SK-N-SH (cell line): ENCODE measurements at regions not wholly inside any gene's neighbourhood (a gene's known extent, or its start where the extent isn't known, plus 50 kb on each side); places are given as distances from the start of the nearest gene placed in this dataset.

Source experiments
- CTCF ChIA-PET: fragments of 300-600, 350-600 bp; formaldehyde crosslinking; extraction: SDS; loops from one replicate; lab custom pipeline; 2021; lab: Yijun Ruan, JAX
- POLR2A ChIA-PET: fragments of 350-600 bp; sonication (Branson Sonifier 250); formaldehyde crosslinking; extraction: SDS; loops from one replicate; lab custom pipeline; 2020; ENCODE audit warnings: antibody characterized with exemption, inconsistent platforms; lab: Yijun Ruan, JAX
- DNase-seq: peaks from one replicate; pipeline ENCODE4 v3.0.0; 2012
- H2AFZ ChIP-seq: fragments of 200-600 bp; sonication (generic); 2 replicates; pipeline ENCODE4 v1.8.1; 2016; ENCODE audit warnings: antibody characterized with exemption, mild to moderate bottlenecking, low read depth
- H3F3A ChIP-seq: fragments of 200-600 bp; sonication (generic); replicated peaks from 2 replicates; pipeline ENCODE3; 2016; ENCODE audit warnings: antibody characterized with exemption, mild to moderate bottlenecking; ENCODE audit not compliant: insufficient read depth
- H3K27ac ChIP-seq, 2 experiments: fragments of 200-500 bp in 1 of 2; fragments of 200-600 bp in 1 of 2; sonication (Bioruptor generic) in 1 of 2; sonication (generic), shearing (Covaris generic) in 1 of 2; 2 replicates each; pipeline versions ENCODE4 v1.5.1 to v1.6.1; 2014 to 2016; ENCODE audit warnings: low read depth in 2 of 2, inconsistent platforms in 1 of 2, low read length in 1 of 2, mild to moderate bottlenecking in 1 of 2, mixed read lengths in 1 of 2
- H3K27me3 ChIP-seq: fragments of 200-600 bp; sonication (generic), shearing (Covaris generic); 2 replicates; pipeline ENCODE4 v1.6.1; 2016; ENCODE audit warnings: mixed run types; ENCODE audit not compliant: insufficient read depth
- H3K36me3 ChIP-seq, 2 experiments: fragments of 200-500 bp in 1 of 2; fragments of 200-600 bp in 1 of 2; sonication (Bioruptor generic) in 1 of 2; sonication (generic) in 1 of 2; replicated peaks in 1 of 2; 2 replicates each; pipeline versions ENCODE3 to v1.5.1; 2014 to 2016; ENCODE audit warnings: low read length in 1 of 2, mild to moderate bottlenecking in 1 of 2; ENCODE audit not compliant: insufficient read depth in 2 of 2, control insufficient read depth in 1 of 2
- H3K4me1 ChIP-seq, 2 experiments: fragments of 200-500 bp in 1 of 2; fragments of 200-600 bp in 1 of 2; sonication (Bioruptor generic) in 1 of 2; sonication (generic), shearing (Covaris generic) in 1 of 2; 2 replicates each; pipeline versions ENCODE4 v1.5.1 to v1.6.1; 2014 to 2016; ENCODE audit warnings: low read depth in 1 of 2, low read length in 1 of 2, mixed run types in 1 of 2; ENCODE audit not compliant: insufficient read depth in 2 of 2, control insufficient read depth in 1 of 2
- H3K4me2 ChIP-seq: fragments of 200-600 bp; sonication (generic), shearing (Covaris generic); 2 replicates; pipeline ENCODE4 v1.6.1; 2017; ENCODE audit warnings: mixed run types
- H3K4me3 ChIP-seq, 2 experiments: fragments of 200-500 bp in 1 of 2; fragments of 200-600 bp in 1 of 2; sonication (Bioruptor generic) in 1 of 2; sonication (generic), shearing (Covaris generic) in 1 of 2; 2 replicates each; pipeline versions ENCODE4 v1.5.1 to v1.8.1; 2014 to 2016; ENCODE audit warnings: low read depth in 2 of 2, inconsistent platforms in 1 of 2, low read length in 1 of 2, mild to moderate bottlenecking in 1 of 2, mixed read lengths in 1 of 2, moderate library complexity in 1 of 2
- H3K79me2 ChIP-seq: fragments of 200-600 bp; sonication (generic); 2 replicates; pipeline ENCODE4 v1.8.1; 2017; ENCODE audit warnings: mild to moderate bottlenecking; ENCODE audit not compliant: insufficient read depth
- H3K9ac ChIP-seq: fragments of 200-600 bp; sonication (generic); 2 replicates; pipeline ENCODE4 v1.6.1; 2017; ENCODE audit warnings: mixed run types
- H3K9me2 ChIP-seq: fragments of 200-600 bp; sonication (generic); 2 replicates; pipeline ENCODE4 v1.6.1; 2017; ENCODE audit warnings: mixed run types
- H3K9me3 ChIP-seq: fragments of 200-600 bp; sonication (generic); 2 replicates; pipeline ENCODE4 v1.6.1; 2017; ENCODE audit warnings: mixed run types, mild to moderate bottlenecking, moderate library complexity
- H4K20me1 ChIP-seq: fragments of 200-600 bp; sonication (generic); 2 replicates; pipeline ENCODE4 v1.6.1; 2017; ENCODE audit warnings: mild to moderate bottlenecking, mixed run types; ENCODE audit not compliant: insufficient read depth
- EP300 ChIP-seq, 2 experiments: IDR thresholded peaks; 2 replicates each; pipeline versions ENCODE4 v1.4.0 to v1.6.1; 2012; ENCODE audit warnings: borderline replicate concordance in 1 of 2, low read depth in 1 of 2, low read length in 1 of 2
- EZH2phosphoT487 ChIP-seq: fragments of 200-600 bp; sonication (generic); IDR thresholded peaks from 2 replicates; pipeline ENCODE4 v1.6.1; 2017; ENCODE audit warnings: low read depth, mixed run types, mild to moderate bottlenecking, antibody characterized with exemption, moderate library complexity, borderline replicate concordance
- FOSL2 ChIP-seq: IDR thresholded peaks from 2 replicates; pipeline ENCODE4 v1.4.0; 2012; ENCODE audit warnings: low read depth, mild to moderate bottlenecking, moderate library complexity, borderline replicate concordance
- FOXM1 ChIP-seq: IDR thresholded peaks from 2 replicates; pipeline ENCODE4 v1.4.0; 2012; ENCODE audit warnings: low read depth, mild to moderate bottlenecking
- GABPA ChIP-seq: IDR thresholded peaks from 2 replicates; pipeline ENCODE4 v1.4.0; 2012; ENCODE audit warnings: low read depth, mild to moderate bottlenecking
- MXI1 ChIP-seq: IDR thresholded peaks from 2 replicates; pipeline ENCODE4 v1.6.1; 2012; ENCODE audit warnings: mild to moderate bottlenecking, low read depth, low read length, improper control_type of control experiment
- POLR2AphosphoS5 ChIP-seq: IDR thresholded peaks from 2 replicates; pipeline ENCODE4 v1.6.1; 2012; ENCODE audit warnings: low read depth, low read length
- TCF12 ChIP-seq: IDR thresholded peaks from 2 replicates; pipeline ENCODE4 v1.4.0; 2012
- USF2 ChIP-seq: fragments of 150-350 bp; IDR thresholded peaks from 2 replicates; pipeline ENCODE4 v1.6.1; 2017; ENCODE audit warnings: antibody characterized with exemption, low read length, low read depth, borderline replicate concordance
- WGBS: methylation state at CpG from one replicate; pipeline ENCODE4 v1.1.6; 2017; ENCODE audit warnings: low lambda C conversion rate; 5-methylcytosine and 5-hydroxymethylcytosine counted together
- TF ChIP-seq, protein P1 (sequence below): fragments of 150-350 bp; IDR thresholded peaks from 2 replicates; pipeline ENCODE4 v1.6.1; 2016; ENCODE audit warnings: mild to moderate bottlenecking, low read depth, low read length
- TF ChIP-seq, protein P2 (sequence below): IDR thresholded peaks from 2 replicates; pipeline ENCODE4 v1.4.0; 2012; ENCODE audit warnings: low read depth, borderline replicate concordance

DNA sequence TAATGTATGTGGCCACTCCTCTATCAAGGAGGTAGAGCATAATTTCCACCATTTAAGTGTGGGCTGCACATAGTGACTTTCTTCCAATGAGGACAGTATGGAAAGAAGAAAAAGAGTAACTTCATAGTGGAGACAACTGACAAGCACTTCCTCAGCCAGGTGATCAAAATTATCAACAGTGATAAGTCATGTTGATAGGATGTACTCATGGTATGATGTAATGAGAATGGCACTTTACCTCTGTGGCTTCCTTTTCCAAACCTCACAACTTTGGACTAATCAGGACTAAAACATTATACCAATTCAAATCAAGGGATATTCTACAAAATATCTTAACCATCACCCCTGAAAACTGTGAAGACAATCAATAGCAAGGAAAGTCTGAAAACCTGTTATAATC, 302.3 kb upstream of the CITED2 start:
- POLR2A ChIA-PET: no interaction called here
- CTCF ChIA-PET: interaction anchor here (0.8 kb wide), 1 partner anchor 920 kb away, joined by 3 read pairs; no protein-coding TSS in a partner anchor
- Histone ChIP-seq H3K79me2 (no peaks in the 10 kb centered on the region), H3F3A (no peaks in the 10 kb centered on the region), H3K27me3 (no peaks in the 10 kb centered on the region), H3K36me3 (no peaks in the 10 kb centered on the region), H2AFZ (no peak overlapping the region), H4K20me1 (no peaks in the 10 kb centered on the region), H3K9me3 (no peaks in the 10 kb centered on the region), H3K4me2 (no peak overlapping the region), H3K4me1 (no peaks in the 10 kb centered on the region; a peak in 1 of 4 replicates), H3K4me3 (no peak overlapping the region), H3K9me2 (no peaks in the 10 kb centered on the region), H3K9ac (no peak overlapping the region), H3K27ac (no peak overlapping the region)
- DNase-seq: no peak
- TF ChIP-seq GABPA (no peak), FOSL2 (no peak), TCF12 (no peak), FOXM1 (no peak), MXI1 (no peak)
- TF ChIP-seq, protein P1, sequence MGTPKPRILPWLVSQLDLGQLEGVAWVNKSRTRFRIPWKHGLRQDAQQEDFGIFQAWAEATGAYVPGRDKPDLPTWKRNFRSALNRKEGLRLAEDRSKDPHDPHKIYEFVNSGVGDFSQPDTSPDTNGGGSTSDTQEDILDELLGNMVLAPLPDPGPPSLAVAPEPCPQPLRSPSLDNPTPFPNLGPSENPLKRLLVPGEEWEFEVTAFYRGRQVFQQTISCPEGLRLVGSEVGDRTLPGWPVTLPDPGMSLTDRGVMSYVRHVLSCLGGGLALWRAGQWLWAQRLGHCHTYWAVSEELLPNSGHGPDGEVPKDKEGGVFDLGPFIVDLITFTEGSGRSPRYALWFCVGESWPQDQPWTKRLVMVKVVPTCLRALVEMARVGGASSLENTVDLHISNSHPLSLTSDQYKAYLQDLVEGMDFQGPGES: no peak

- Histone ChIP-seq H3K27ac (no peak overlapping the region), H3K27me3 (no peaks in the 10 kb centered on the region), H3K4me1 (no peaks in the 10 kb centered on the region), H2AFZ (no peak overlapping the region), H3K4me2 (no peak overlapping the region), H3K36me3 (peaks cover 0 to 3% of the 10 kb centered on the region in 2 experiments), H4K20me1 (no peaks in the 10 kb centered on the region), H3K79me2 (no peaks in the 10 kb centered on the region), H3K4me3 (no peak overlapping the region), H3F3A (peaks cover 4% of the 10 kb centered on the region), H3K9ac (no peak overlapping the region), H3K9me2 (no peaks in the 10 kb centered on the region), H3K9me3 (peaks cover 18% of the 10 kb centered on the region; the same call in 1 of the 2 replicates)
- no peak for DNase-seq
- ChIA-PET CTCF (no interaction called here), POLR2A (no interaction called here)
- TF ChIP-seq FOSL2: no peak
- no peak for TF ChIP-seq EZH2phosphoT487
- TF ChIP-seq EP300 (IDR thresholded peaks at IDR 0.05; ENCODE audit: borderline replicate concordance in 1 of 2, low read depth in 1 of 2, low read length in 1 of 2): no peak
Measured at GRCh38 chr6:139666284-139666683, 291.8 kb upstream of the CITED2 start.

GRCh38 chr6:139663996-139664395, 289.5 kb upstream of the CITED2 start:
- WGBS: 38% methylated on average over 1 of the region's 1 CpG
- Histone ChIP-seq H3K4me3 (no peak overlapping the region), H3K27ac (no peak overlapping the region), H3K9me3 (peaks cover 11% of the 10 kb centered on the region; the same call in 1 of the 2 replicates), H3K4me1 (no peaks in the 10 kb centered on the region), H3K79me2 (no peaks in the 10 kb centered on the region), H3K4me2 (no peak overlapping the region), H4K20me1 (no peaks in the 10 kb centered on the region), H3K9me2 (no peaks in the 10 kb centered on the region), H3K27me3 (no peaks in the 10 kb centered on the region), H3K36me3 (no peaks in the 10 kb centered on the region), H2AFZ (no peak overlapping the region)
- CTCF ChIA-PET: no interaction called here
- POLR2A ChIA-PET: no interaction called here
- TF ChIP-seq USF2 (no peak), POLR2AphosphoS5 (no peak), EZH2phosphoT487 (no peak)
- TF ChIP-seq, protein P2, sequence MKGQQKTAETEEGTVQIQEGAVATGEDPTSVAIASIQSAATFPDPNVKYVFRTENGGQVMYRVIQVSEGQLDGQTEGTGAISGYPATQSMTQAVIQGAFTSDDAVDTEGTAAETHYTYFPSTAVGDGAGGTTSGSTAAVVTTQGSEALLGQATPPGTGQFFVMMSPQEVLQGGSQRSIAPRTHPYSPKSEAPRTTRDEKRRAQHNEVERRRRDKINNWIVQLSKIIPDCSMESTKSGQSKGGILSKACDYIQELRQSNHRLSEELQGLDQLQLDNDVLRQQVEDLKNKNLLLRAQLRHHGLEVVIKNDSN: no peak
- TF ChIP-seq, all 33 proteins: peak for 0
- Histone ChIP-seq H3K9ac (no peak overlapping the region), H3F3A (no peaks in the 10 kb centered on the region)
- no peak for DNase-seq
